Loucy (cell line): ENCODE measurements at regions not wholly inside any gene's neighbourhood (a gene's known extent, or its start where the extent isn't known, plus 50 kb on each side); places are given as distances from the start of the nearest gene placed in this dataset.

Experiments
- CTCF ChIP-seq: fragments of 200-600 bp; sonication (generic); conservative IDR thresholded peaks from 2 replicates; pipeline ENCODE4 v1.5.1; 2014; ENCODE audit warnings: mild to moderate bottlenecking, antibody characterized with exemption, low read length
- EZH2phosphoT487 ChIP-seq: fragments of 200-600 bp; IDR thresholded peaks from 2 replicates; pipeline ENCODE4 v1.6.1; 2018; ENCODE audit warnings: antibody characterized with exemption, mild to moderate bottlenecking, moderate library complexity, borderline replicate concordance

- TF ChIP-seq CTCF (no peak), EZH2phosphoT487 (no peak)
Measured at GRCh38 chr6:94462231-94462630, 1042.9 kb upstream of the EPHA7 start.
